ENCODE measurements at regions not wholly inside any gene's neighbourhood (a gene's known extent, or its start where the extent isn't known, plus 50 kb on each side); places are given as distances from the start of the nearest gene placed in this dataset.

- TF ChIP-seq MAX (IDR thresholded peaks at IDR 0.05; ENCODE audit: insufficient read depth, insufficient read length) (no peak), JUN (IDR thresholded peaks at IDR 0.05; ENCODE audit: borderline replicate concordance, insufficient read depth, insufficient read length, low read depth) (no peak), POLR2A (IDR thresholded peaks at IDR 0.05; ENCODE audit: low read depth, low read length) (no peak), GATA2 (IDR thresholded peaks at IDR 0.05; ENCODE audit: insufficient read depth, insufficient read length, low read depth, low read length) (no peak), MYC (IDR thresholded peaks at IDR 0.05; ENCODE audit: low read depth, low read length) (no peak), POLR2AphosphoS5 (IDR thresholded peaks at IDR 0.05; ENCODE audit: insufficient read depth, low read depth, low read length) (no peak), EZH2 (IDR thresholded peaks at IDR 0.05; ENCODE audit: borderline replicate concordance, low read depth, low read length, severe bottlenecking) (no peak), FOS (IDR thresholded peaks at IDR 0.05; ENCODE audit: borderline replicate concordance, insufficient read depth, low read length) (no peak)
- TF ChIP-seq, protein P1, sequence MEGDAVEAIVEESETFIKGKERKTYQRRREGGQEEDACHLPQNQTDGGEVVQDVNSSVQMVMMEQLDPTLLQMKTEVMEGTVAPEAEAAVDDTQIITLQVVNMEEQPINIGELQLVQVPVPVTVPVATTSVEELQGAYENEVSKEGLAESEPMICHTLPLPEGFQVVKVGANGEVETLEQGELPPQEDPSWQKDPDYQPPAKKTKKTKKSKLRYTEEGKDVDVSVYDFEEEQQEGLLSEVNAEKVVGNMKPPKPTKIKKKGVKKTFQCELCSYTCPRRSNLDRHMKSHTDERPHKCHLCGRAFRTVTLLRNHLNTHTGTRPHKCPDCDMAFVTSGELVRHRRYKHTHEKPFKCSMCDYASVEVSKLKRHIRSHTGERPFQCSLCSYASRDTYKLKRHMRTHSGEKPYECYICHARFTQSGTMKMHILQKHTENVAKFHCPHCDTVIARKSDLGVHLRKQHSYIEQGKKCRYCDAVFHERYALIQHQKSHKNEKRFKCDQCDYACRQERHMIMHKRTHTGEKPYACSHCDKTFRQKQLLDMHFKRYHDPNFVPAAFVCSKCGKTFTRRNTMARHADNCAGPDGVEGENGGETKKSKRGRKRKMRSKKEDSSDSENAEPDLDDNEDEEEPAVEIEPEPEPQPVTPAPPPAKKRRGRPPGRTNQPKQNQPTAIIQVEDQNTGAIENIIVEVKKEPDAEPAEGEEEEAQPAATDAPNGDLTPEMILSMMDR (IDR thresholded peaks at IDR 0.05; ENCODE audit: extremely low read depth in 1 of 2, insufficient read depth in 1 of 2, low read depth in 1 of 2, low read length in 2 of 2): no peak
- Histone ChIP-seq H4K20me1 (replicated peaks; ENCODE audit: control insufficient read depth, extremely low read depth, insufficient read depth, low read length) (no peaks in the 10 kb centered on the region), H3K9me3 (replicated peaks; ENCODE audit: control insufficient read depth, insufficient read depth, low read length) (peaks cover 6% of the 10 kb centered on the region), H3K27me3 (ENCODE audit: control insufficient read depth in 2 of 2, insufficient read depth in 2 of 2, low read length in 2 of 2) (no peaks in the 10 kb centered on the region), H3K4me2 (ENCODE audit: insufficient read depth, low read length) (no peak overlapping the region), H3K79me2 (ENCODE audit: control insufficient read depth, insufficient read depth, low read length) (no peaks in the 10 kb centered on the region), H3K4me3 (replicated peaks in 1 of 3; ENCODE audit: insufficient read depth in 1 of 3, low read depth in 1 of 3, low read length in 3 of 3) (no peak overlapping the region), H3K9me1 (replicated peaks; ENCODE audit: control insufficient read depth, extremely low read depth, insufficient read depth, low read length) (no peaks in the 10 kb centered on the region), H3K9ac (replicated peaks; ENCODE audit: extremely low read depth, insufficient read depth, low read length) (no peak overlapping the region), H3K27ac (ENCODE audit: insufficient read depth, low read depth, low read length) (no peak overlapping the region), H3K4me1 (ENCODE audit: control insufficient read depth, extremely low read depth, insufficient read depth, low read length) (no peaks in the 10 kb centered on the region), H3K36me3 (ENCODE audit: control insufficient read depth in 2 of 2, extremely low read depth in 1 of 2, insufficient read depth in 2 of 2, low read length in 2 of 2) (no peaks in the 10 kb centered on the region), H2AFZ (ENCODE audit: low read depth, low read length) (no peak overlapping the region)
- BruUV-seq (replicated peaks): no TSS peak
- intact Hi-C loops (cut with micrococcal nuclease) (no loop called here), dilution Hi-C loops (cut with MboI; ENCODE audit: extremely low pct_ligation_motif_present, low sequenced_read_pairs) (no loop called here)
- no peak for FAIRE-seq
- no peak for DNase-seq (ENCODE audit: low read depth, low spot score)
- POLR2A ChIA-PET: no interaction called here
- CTCF ChIA-PET: no interaction called here
Observed at GRCh38 chr6:24072038-24072746, 53.8 kb upstream of the NRSN1 start.
